GM12865 (cell line): ENCODE measurements at regions not wholly inside any gene's neighbourhood (a gene's known extent, or its start where the extent isn't known, plus 50 kb on each side); places are given as distances from the start of the nearest gene placed in this dataset.
"Not testable (repeated sequence)": the region's sequence is repeated elsewhere in the genome, so short reads cannot be mapped to it uniquely, and the experiment has no call there.

ENCODE experiments used
- DNase-seq: peaks from one replicate; pipeline ENCODE4 v3.0.0; 2010; ENCODE audit warnings: low read depth
- H3K4me3 ChIP-seq: 2 replicates; pipeline ENCODE4 v1.5.1; 2011; ENCODE audit warnings: mild to moderate bottlenecking, low read depth, low read length, control low read depth
- TF ChIP-seq, protein P1 (sequence below): IDR thresholded peaks from 2 replicates; pipeline ENCODE4 v1.5.1; 2011; ENCODE audit warnings: low read length, control low read depth, low read depth, inconsistent platforms; ENCODE audit not compliant: insufficient read depth; ENCODE audit errors: missing control alignments

- TF ChIP-seq, protein P1, sequence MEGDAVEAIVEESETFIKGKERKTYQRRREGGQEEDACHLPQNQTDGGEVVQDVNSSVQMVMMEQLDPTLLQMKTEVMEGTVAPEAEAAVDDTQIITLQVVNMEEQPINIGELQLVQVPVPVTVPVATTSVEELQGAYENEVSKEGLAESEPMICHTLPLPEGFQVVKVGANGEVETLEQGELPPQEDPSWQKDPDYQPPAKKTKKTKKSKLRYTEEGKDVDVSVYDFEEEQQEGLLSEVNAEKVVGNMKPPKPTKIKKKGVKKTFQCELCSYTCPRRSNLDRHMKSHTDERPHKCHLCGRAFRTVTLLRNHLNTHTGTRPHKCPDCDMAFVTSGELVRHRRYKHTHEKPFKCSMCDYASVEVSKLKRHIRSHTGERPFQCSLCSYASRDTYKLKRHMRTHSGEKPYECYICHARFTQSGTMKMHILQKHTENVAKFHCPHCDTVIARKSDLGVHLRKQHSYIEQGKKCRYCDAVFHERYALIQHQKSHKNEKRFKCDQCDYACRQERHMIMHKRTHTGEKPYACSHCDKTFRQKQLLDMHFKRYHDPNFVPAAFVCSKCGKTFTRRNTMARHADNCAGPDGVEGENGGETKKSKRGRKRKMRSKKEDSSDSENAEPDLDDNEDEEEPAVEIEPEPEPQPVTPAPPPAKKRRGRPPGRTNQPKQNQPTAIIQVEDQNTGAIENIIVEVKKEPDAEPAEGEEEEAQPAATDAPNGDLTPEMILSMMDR = no peak
- no peak overlapping the region for H3K4me3 ChIP-seq
- no peak for DNase-seq
Measured at GRCh38 chr5:4020400-4020799, 424.8 kb downstream of the IRX1 start.

DNA sequence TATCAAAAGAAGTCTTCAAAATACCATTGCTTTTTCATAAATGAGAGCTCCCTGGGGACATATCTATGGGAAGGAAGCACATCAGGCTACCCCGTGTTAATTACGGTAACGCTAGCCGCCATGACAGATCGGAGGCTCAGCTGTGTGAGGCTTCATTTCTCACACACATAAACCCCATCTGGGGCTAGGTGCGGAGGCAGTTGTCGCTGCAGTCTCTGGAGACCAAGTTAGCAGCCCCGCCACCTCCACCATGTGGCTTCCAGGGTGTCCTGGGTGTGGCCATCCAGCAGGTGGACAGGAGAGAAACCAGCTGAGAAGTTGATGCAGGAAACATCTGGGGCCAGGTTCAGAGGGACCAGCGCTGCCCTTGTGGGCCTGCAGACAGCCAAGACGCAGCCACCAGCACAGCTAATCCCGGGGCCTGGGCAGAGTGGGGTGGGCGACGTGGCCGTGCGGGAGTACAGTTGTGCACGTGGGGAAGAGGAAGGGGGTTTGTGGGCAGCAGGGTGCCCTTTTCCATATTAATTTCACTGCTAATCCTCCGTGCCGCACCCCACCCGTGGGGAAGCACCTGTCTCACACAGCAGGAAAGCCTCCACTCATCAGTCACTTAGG lies 426.5 kb downstream of the IRX1 start:
- TF ChIP-seq, protein P1 = no peak
- H3K4me3 ChIP-seq = no peak overlapping the region
- no peak for DNase-seq

DNA sequence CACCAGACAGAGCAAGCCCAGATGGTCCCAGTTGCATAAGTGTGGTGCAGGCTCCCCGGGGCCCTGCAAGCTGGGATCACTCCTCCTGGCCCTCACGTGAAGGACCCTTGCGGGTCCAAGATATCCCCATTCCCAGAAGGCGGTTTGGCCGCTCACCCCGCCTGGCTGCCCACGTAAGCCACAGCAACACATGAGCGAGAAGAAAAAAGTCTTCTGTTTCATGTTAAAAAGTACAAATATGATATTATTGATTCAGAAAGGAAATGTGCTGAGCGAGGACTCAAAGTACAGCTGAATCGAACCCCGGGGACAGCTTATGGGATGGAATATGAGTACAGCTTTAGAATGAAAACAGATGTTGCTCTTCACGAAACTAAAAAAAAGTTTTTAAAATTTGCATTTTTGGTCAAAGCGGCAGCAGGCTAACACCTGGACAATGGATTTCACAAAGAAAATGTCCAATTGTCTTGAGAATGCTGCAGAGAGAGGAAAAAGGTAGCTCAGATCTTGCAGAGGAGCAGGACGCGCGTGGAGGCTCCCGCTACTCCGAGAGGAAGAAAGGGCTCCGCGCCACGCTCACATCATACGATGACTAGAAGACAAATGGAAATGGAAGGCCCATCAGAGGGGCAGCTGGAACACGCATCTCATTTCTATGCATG lies 427.6 kb downstream of the IRX1 start:
- H3K4me3 ChIP-seq = no peak overlapping the region
- DNase-seq = no peak
- TF ChIP-seq, protein P1 = no peak

GRCh38 chr5:4023753-4024335 lies 428.2 kb downstream of the IRX1 start:
- DNase-seq = no peak
- H3K4me3 ChIP-seq = no peak overlapping the region
- TF ChIP-seq, protein P1 = no peak

DNA sequence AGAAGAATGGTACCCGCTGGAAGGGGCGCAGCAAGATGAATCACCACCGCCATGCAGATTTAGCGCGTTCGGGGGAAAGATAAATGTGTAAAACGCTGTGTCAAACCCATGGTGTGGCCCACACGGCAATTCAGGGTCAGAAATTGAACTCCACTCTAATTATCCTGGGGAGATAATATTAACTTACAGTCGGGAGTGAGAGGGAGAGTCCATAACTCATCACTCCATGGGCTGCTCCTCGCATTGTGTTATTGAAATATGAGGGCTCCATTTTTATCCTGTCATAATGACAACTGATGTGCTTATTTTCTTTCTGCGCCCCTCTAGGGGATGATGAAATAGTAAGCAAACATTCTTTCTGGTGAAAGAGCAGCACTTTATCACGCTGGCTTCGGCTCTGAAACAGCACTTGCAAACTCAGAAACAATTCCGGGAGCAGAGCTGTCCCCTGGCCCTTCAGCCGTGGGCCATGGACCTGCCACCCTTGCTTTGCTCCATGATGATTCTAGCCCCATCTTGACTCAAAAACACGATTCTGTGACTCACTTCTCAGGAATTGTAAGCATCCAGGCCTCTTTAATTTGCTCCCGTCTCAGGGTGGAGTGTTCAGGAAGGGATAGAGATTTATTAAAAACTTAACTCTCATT lies 431.6 kb downstream of the IRX1 start:
- TF ChIP-seq, protein P1 = no peak
- H3K4me3 ChIP-seq = no peak overlapping the region
- DNase-seq = no peak

DNA sequence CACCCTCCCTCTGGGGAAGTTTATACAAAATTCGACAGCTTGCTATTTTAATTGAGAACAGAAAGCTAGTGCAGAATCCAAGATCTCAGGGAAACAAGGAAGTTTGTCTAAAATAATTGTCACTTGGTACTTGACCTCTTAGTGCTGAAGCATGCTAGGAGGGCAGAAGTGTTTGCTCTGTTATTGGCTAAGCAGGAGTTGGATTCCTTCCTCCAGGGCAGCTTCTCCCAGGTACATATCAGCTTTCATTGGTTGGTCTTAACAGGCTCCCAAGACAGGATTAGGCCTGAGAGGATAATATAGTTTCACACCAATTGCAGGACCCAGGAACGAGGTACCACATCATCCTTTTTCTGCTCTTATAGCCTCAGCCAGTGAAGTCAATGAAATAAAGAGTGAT lies 432.8 kb downstream of the IRX1 start:
- H3K4me3 ChIP-seq = no peak overlapping the region
- no peak for DNase-seq
- TF ChIP-seq, protein P1 = no peak

- DNase-seq, H3K4me3 ChIP-seq: not testable (repeated sequence)
Measured at GRCh38 chr5:4033546-4033945, 437.9 kb downstream of the IRX1 start.
